ENCODE measurements at regions not wholly inside any gene's neighbourhood (a gene's known extent, or its start where the extent isn't known, plus 50 kb on each side); places are given as distances from the start of the nearest gene placed in this dataset.
"Not testable (repeated sequence)": the region's sequence is repeated elsewhere in the genome, so short reads cannot be mapped to it uniquely, and the experiment has no call there.

DNA sequence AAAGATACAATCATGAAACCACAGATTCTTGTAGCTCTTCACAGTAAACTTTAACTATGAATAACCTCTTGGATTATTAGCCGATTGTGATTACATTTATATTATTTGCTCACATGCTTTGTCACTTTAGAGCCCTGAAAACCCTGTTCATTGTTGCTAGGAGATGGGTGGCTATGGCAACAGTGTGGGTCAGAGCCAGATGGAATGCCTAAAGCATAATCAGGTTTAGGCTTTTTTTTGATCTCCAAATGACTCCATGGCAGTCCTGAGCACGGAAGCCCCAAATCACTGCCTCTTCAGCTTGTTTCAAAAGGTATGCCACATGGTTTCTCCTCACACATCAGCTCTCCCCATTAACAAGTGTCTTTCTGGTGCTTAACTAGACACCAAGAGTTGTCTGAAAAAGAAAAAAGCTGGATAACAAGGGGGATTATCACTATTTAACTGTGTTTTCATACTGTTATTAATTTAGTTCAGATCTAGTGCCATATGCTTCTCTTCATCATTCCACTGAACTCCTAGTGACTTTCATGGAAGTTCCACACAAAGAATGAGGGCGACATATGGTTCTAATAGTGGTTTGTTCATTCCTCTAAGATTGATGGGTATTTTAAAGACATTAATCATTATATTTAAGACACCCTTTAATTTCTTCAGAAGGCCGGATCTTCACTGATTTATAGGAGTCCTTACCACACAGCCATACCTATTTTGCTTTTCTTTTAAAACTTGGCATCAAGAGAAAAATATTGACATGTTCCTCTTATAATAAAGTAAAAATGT, 88.8 kb upstream of the PAM start:
- peak; percentile 99 for FAIRE-seq

- FAIRE-seq, result no peak
These were observed 86.7 kb upstream of the PAM start for GRCh38 chr5:102668220-102668932.

- no peak for FAIRE-seq
These were observed 84.8 kb upstream of the PAM start for GRCh38 chr5:102670224-102670836.

DNA sequence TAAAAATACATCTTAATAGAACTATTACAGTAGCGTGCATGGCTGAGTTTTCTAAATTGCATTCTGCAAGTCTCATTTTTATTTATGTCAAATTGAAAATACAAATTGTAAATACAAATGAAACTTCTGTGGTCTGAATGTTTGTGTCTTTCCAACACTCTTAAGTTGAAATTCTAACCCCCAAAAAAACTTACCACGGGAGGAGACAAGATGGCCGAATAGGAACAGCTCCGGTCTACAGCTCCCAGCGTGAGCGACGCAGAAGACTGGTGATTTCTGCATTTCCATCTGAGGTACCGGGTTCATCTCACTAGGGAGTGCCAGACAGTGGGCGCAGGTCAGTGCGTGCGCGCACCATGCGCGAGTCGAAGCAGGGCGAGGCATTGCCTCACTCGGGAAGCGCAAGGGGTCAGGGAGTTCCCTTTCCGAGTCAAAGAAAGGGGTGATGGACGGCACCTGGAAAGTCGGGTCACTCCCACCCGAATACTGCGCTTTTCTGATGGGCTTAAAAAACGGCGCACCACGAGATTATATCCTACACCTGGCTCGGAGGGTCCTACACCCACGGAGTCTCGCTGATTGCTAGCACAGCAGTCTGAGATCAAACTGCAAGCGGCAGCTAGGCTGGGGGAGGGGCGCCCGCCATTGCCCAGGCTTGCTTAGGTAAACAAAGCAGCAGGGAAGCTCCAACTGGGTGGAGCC, 83.9 kb upstream of the PAM start:
- not testable (repeated sequence) for FAIRE-seq

DNA sequence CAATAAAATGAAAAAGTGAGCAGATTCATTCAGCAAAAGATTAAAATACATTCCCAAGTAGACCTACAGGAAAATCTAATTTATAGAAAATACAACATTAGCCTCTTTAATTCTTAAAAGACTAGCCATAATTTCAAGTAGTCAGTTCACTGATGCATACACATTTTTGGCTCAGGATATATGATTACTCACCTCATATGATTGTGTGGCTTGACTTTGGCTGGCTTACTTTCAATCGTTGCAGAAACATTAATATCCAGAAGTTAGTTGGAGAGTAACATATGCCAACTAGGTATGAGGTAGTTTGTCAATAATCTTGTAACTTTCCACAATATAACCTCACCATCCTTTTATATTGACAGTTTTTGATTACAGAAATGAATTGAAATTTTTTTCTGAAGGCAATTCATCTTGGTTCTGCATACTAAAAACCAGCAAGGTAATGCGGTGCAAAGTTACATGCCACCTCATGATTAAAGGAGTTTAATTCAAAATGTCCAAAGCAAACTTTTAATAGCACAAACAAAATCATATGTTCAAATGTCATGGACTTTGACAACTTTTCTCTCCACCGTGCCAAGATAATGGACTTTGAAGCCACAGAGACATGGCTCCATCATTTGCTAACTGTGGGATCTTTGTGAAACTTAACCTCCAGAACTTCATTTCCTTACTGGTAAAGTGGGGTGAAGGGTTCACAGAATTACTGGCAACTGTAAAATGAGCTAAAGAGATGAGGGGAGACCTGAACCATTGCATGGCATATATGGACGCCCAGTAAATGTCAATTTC, 76.6 kb upstream of the PAM start:
- no peak for FAIRE-seq

GRCh38 chr5:102681403-102681983, 73.6 kb upstream of the PAM start:
- FAIRE-seq, result peak; percentile 94

GRCh38 chr5:102682101-102682647, 72.9 kb upstream of the PAM start:
- no peak for FAIRE-seq

- FAIRE-seq, result not testable (repeated sequence)
These were observed 67.0 kb upstream of the PAM start for GRCh38 chr5:102688076-102688475.

GRCh38 chr5:102688581-102689342, 66.3 kb upstream of the PAM start:
- FAIRE-seq, result not testable (repeated sequence)

- FAIRE-seq, result no peak
These were observed 64.2 kb upstream of the PAM start for GRCh38 chr5:102690910-102691309.

- no peak for FAIRE-seq
These were observed 63.7 kb upstream of the PAM start for GRCh38 chr5:102691434-102691833.

- FAIRE-seq, result no peak
These were observed 54.8 kb upstream of the PAM start for GRCh38 chr5:102700120-102700831.

GRCh38 chr5:102700916-102701315, 54.2 kb upstream of the PAM start:
- FAIRE-seq, result no peak

- no peak for FAIRE-seq
These were observed 53.4 kb upstream of the PAM start for GRCh38 chr5:102701748-102702147.

All from islet of Langerhans (tissue), 1 donor.